CD1c-positive myeloid dendritic cell (primary cell): ENCODE measurements at regions not wholly inside any gene's neighbourhood (a gene's known extent, or its start where the extent isn't known, plus 50 kb on each side); places are given as distances from the start of the nearest gene placed in this dataset.

Experiments used
- DNase-seq: peaks from one replicate; pipeline ENCODE4 v3.0.0-alpha.2; 2016; ENCODE audit errors: extremely low spot score

GRCh38 chr2:43129676-43130547, 96.5 kb downstream of the ZFP36L2 start:
- peak; percentile 93 for DNase-seq

- DNase-seq: peak; percentile 50
These were observed 97.8 kb downstream of the ZFP36L2 start for GRCh38 chr2:43128559-43128955.

GRCh38 chr2:43127941-43128558, 98.4 kb downstream of the ZFP36L2 start:
- no peak for DNase-seq

- DNase-seq: peak; percentile 92
These were observed 99.0 kb downstream of the ZFP36L2 start for GRCh38 chr2:43127208-43127940.

GRCh38 chr2:43126817-43127207, 99.6 kb downstream of the ZFP36L2 start:
- no peak for DNase-seq

- no peak for DNase-seq
These were observed 101.1 kb downstream of the ZFP36L2 start for GRCh38 chr2:43125090-43125998.

- DNase-seq: peak; percentile 53
These were observed 101.7 kb downstream of the ZFP36L2 start for GRCh38 chr2:43124687-43125057.

GRCh38 chr2:43123981-43124686, 102.3 kb downstream of the ZFP36L2 start:
- DNase-seq: no peak

GRCh38 chr2:43123486-43123885, 102.9 kb downstream of the ZFP36L2 start:
- DNase-seq: no peak

- DNase-seq: no peak
These were observed 103.4 kb downstream of the ZFP36L2 start for GRCh38 chr2:43123028-43123427.

- no peak for DNase-seq
These were observed 104.7 kb downstream of the ZFP36L2 start for GRCh38 chr2:43121580-43122314.

GRCh38 chr2:43119303-43119702, 107.1 kb downstream of the ZFP36L2 start:
- DNase-seq: no peak

- no peak for DNase-seq
These were observed 108.8 kb downstream of the ZFP36L2 start for GRCh38 chr2:43117521-43118143.

GRCh38 chr2:43116988-43117387, 109.4 kb downstream of the ZFP36L2 start:
- no peak for DNase-seq

- DNase-seq: no peak
These were observed 110.5 kb downstream of the ZFP36L2 start for GRCh38 chr2:43115881-43116280.

- DNase-seq: no peak
These were observed 112.2 kb downstream of the ZFP36L2 start for GRCh38 chr2:43114210-43114609.

- no peak for DNase-seq
These were observed 114.4 kb downstream of the ZFP36L2 start for GRCh38 chr2:43111788-43112554.

- DNase-seq: no peak
These were observed 115.9 kb downstream of the ZFP36L2 start for GRCh38 chr2:43110442-43110871.

- DNase-seq: peak; percentile 91
These were observed 117.1 kb downstream of the ZFP36L2 start for GRCh38 chr2:43109261-43109743.
